ENCODE measurements at regions not wholly inside any gene's neighbourhood (a gene's known extent, or its start where the extent isn't known, plus 50 kb on each side); places are given as distances from the start of the nearest gene placed in this dataset.

DNA sequence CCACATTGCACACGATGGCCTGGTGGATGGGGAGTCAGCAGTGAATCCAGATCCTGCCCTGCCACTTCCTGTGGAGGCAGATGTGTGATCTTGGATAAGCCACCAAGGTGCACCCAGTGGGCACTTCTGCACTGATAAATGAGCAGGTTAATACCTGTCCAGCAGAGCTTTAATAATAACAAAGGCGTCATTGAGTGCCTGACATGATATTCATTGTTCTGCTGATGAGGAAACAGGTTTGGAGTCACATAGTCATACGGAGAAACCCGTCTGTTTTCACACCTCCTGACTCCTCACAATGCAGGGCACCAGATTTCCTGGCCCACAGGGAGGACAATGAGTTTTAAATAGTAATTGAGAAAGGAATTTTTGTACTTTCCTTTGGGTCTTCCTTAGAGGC, 324.6 kb upstream of the CDH5 start:
- no peak for TF ChIP-seq CTCF (IDR thresholded peaks at IDR 0.05)
- TF ChIP-seq POLR2A (IDR thresholded peaks at IDR 0.05): no peak
- TF ChIP-seq POLR2AphosphoS5 (IDR thresholded peaks at IDR 0.05; ENCODE audit: insufficient read depth in 1 of 2, low read depth in 1 of 2): no peak
